Common myeloid progenitor, CD34-positive (primary cell): ENCODE measurements at regions not wholly inside any gene's neighbourhood (a gene's known extent, or its start where the extent isn't known, plus 50 kb on each side); places are given as distances from the start of the nearest gene placed in this dataset.
A peak's percentile ranks its signal among the peaks of the same experiment; 100 is the strongest.
"Not testable (repeated sequence)": the region's sequence is repeated elsewhere in the genome, so short reads cannot be mapped to it uniquely, and the experiment has no call there.

Experiments used
- CTCF ChIA-PET: fragments of 350-600 bp; sonication (Branson Sonifier 250); formaldehyde crosslinking; loops from one replicate; lab custom pipeline; 2021; ENCODE audit warnings: antibody characterized with exemption; lab: Charles Lee
- POLR2A ChIA-PET: fragments of 350-600 bp; sonication (Branson Sonifier 250); formaldehyde crosslinking; loops from one replicate; lab custom pipeline; 2021; ENCODE audit warnings: antibody characterized with exemption; lab: Charles Lee
- DNase-seq, 3 donors: peaks; one replicate each; pipeline versions ENCODE4 v3.0.0 to v3.0.0-alpha.2; 2013
- H3K27ac ChIP-seq, 2 experiments: 1 replicate in 1 of 2; 2 replicates in 1 of 2; pipeline ENCODE4 v1.7.0; 2013; ENCODE audit warnings: inconsistent platforms in 2 of 2, low read length in 2 of 2, mild to moderate bottlenecking in 2 of 2, low read depth in 1 of 2, moderate library complexity in 1 of 2; ENCODE audit not compliant: severe bottlenecking in 2 of 2, insufficient read depth in 1 of 2, poor library complexity in 1 of 2
- H3K27me3 ChIP-seq, 5 experiments: replicated peaks in 2 of 5; 1 replicate in 3 of 5; 2 replicates in 2 of 5; pipeline versions ENCODE4 v1.6.1 to v1.7.0; 2013; ENCODE audit warnings: low read length in 4 of 5, mild to moderate bottlenecking in 2 of 5, moderate library complexity in 2 of 5, inconsistent platforms in 1 of 5; ENCODE audit not compliant: insufficient read depth in 5 of 5, control insufficient read depth in 4 of 5
- H3K36me3 ChIP-seq, 4 experiments: 1 replicate in 2 of 4; 2 replicates in 2 of 4; pipeline versions ENCODE4 v1.6.1 to v1.7.0; 2013; ENCODE audit warnings: low read length in 3 of 4, control low read depth in 1 of 4, mild to moderate bottlenecking in 1 of 4; ENCODE audit not compliant: control insufficient read depth in 4 of 4, insufficient read depth in 4 of 4
- H3K4me1 ChIP-seq, 4 experiments: 1 replicate in 3 of 4; 2 replicates in 1 of 4; pipeline versions ENCODE4 v1.6.1 to v1.7.1; 2013; ENCODE audit warnings: low read length in 3 of 4, mild to moderate bottlenecking in 3 of 4, control low read depth in 1 of 4, inconsistent platforms in 1 of 4, moderate library complexity in 1 of 4; ENCODE audit not compliant: control insufficient read depth in 4 of 4, insufficient read depth in 4 of 4; ENCODE audit errors: control extremely low read depth in 1 of 4
- H3K4me3 ChIP-seq, 7 experiments: 1 replicate in 4 of 7; 2 replicates in 3 of 7; pipeline versions ENCODE4 v1.5.1 to v1.7.0; 2013; ENCODE audit warnings: mild to moderate bottlenecking in 7 of 7, low read length in 6 of 7, moderate library complexity in 6 of 7, inconsistent platforms in 2 of 7, low read depth in 2 of 7, control low read depth in 1 of 7; ENCODE audit not compliant: insufficient read depth in 4 of 7, control insufficient read depth in 1 of 7; ENCODE audit errors: extremely low read depth in 1 of 7
- H3K9me3 ChIP-seq, 5 experiments: 1 replicate in 4 of 5; 2 replicates in 1 of 5; pipeline versions ENCODE4 v1.6.1 to v1.7.1; 2013; ENCODE audit warnings: low read length in 4 of 5, mild to moderate bottlenecking in 2 of 5, inconsistent platforms in 1 of 5, low read depth in 1 of 5, moderate library complexity in 1 of 5; ENCODE audit not compliant: control insufficient read depth in 4 of 5, insufficient read depth in 2 of 5; ENCODE audit errors: control extremely low read depth in 1 of 5
- WGBS: methylation state at CpG from one replicate; pipeline ENCODE4 v1.1.5; 2013; ENCODE audit not compliant: insufficient coverage; 5-methylcytosine and 5-hydroxymethylcytosine counted together

DNA sequence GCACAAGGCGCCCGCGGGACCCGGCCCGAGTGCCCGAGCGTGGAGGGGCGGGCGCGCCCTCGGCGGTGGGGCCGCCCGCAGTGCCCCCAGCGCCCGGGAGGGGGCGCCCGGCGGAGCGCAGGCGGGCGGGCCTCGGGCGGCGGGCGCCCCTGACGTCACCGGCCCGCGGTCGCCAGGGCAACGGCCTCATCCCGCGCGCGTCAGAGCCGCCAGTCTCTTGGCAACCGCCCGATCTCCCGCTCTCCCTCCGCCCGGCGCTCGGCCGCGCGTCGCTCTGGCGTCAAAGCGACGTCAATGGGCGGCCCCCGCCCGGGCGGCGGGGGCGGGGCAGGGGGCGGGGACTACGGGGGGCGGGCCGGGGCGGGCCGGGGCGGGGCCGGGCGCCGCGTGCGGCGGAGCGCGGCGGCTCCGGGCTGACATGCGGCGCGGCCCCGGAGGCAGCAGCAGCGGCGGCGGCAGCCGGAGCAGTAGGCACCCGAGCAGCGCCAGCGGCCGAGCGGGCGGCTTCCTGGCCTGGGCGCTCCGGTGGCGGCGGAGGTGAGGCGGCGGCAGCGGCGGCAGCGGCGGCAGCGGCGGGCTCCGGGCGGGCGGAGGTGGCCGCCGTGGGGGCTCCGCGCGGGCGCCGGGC, 4410.6 kb upstream of the TPTE start:
- H3K4me1 ChIP-seq, H3K9me3 ChIP-seq, POLR2A ChIA-PET, H3K36me3 ChIP-seq, H3K4me3 ChIP-seq, H3K27ac ChIP-seq, H3K27me3 ChIP-seq, CTCF ChIA-PET, DNase-seq: not testable (repeated sequence)
- WGBS, result no CpG with 5 or more reads among the region's 110 CpGs

- H3K4me3 ChIP-seq, CTCF ChIA-PET, POLR2A ChIA-PET, H3K9me3 ChIP-seq, H3K27ac ChIP-seq, H3K36me3 ChIP-seq, H3K4me1 ChIP-seq, H3K27me3 ChIP-seq, DNase-seq: not testable (repeated sequence)
- no CpG with 5 or more reads among the region's 46 CpGs for WGBS
These were observed 4410.0 kb upstream of the TPTE start for GRCh38 chr21:6111354-6111753.

GRCh38 chr21:6118336-6118735, 4403.0 kb upstream of the TPTE start:
- CTCF ChIA-PET, POLR2A ChIA-PET, H3K27ac ChIP-seq, H3K36me3 ChIP-seq, H3K9me3 ChIP-seq, H3K4me1 ChIP-seq, DNase-seq, H3K4me3 ChIP-seq, H3K27me3 ChIP-seq: not testable (repeated sequence)
- WGBS, result no CpG with 5 or more reads among the region's 18 CpGs

DNA sequence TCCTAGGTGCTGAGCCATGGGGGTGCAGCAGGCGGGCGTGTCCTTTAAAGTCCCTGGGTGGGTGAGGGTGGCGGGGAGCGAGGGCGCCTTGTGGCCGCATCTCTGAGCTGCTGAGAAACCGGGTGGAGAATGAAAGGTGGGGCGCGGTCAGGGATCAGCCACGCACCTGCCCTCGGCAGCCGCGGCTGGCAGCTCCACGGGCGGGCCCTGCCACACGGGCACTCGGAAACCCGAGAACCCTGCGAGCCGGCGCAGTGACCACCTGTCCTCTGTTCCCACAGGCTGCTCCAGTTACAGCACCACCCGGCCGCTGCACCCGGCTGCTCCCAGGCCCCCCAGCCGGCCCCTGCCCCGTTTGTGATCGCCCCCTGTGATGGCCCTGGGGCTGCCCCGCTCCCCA, 4400.5 kb upstream of the TPTE start:
- H3K4me3 ChIP-seq, H3K27ac ChIP-seq, POLR2A ChIA-PET, DNase-seq, H3K36me3 ChIP-seq, H3K4me1 ChIP-seq, H3K9me3 ChIP-seq, CTCF ChIA-PET, H3K27me3 ChIP-seq: not testable (repeated sequence)
- WGBS, result no CpG with 5 or more reads among the region's 28 CpGs

GRCh38 chr21:6122629-6123028, 4398.8 kb upstream of the TPTE start:
- H3K36me3 ChIP-seq, H3K27ac ChIP-seq, H3K4me3 ChIP-seq, CTCF ChIA-PET, DNase-seq, H3K27me3 ChIP-seq, H3K9me3 ChIP-seq, POLR2A ChIA-PET, H3K4me1 ChIP-seq: not testable (repeated sequence)
- WGBS, result no CpG with 5 or more reads among the region's 13 CpGs

- POLR2A ChIA-PET, H3K27ac ChIP-seq, H3K36me3 ChIP-seq, H3K9me3 ChIP-seq, H3K4me3 ChIP-seq, CTCF ChIA-PET, H3K4me1 ChIP-seq, H3K27me3 ChIP-seq, DNase-seq: not testable (repeated sequence)
- WGBS, result no CpG with 5 or more reads among the region's 6 CpGs
These were observed 4398.2 kb upstream of the TPTE start for GRCh38 chr21:6123224-6123623.

DNA sequence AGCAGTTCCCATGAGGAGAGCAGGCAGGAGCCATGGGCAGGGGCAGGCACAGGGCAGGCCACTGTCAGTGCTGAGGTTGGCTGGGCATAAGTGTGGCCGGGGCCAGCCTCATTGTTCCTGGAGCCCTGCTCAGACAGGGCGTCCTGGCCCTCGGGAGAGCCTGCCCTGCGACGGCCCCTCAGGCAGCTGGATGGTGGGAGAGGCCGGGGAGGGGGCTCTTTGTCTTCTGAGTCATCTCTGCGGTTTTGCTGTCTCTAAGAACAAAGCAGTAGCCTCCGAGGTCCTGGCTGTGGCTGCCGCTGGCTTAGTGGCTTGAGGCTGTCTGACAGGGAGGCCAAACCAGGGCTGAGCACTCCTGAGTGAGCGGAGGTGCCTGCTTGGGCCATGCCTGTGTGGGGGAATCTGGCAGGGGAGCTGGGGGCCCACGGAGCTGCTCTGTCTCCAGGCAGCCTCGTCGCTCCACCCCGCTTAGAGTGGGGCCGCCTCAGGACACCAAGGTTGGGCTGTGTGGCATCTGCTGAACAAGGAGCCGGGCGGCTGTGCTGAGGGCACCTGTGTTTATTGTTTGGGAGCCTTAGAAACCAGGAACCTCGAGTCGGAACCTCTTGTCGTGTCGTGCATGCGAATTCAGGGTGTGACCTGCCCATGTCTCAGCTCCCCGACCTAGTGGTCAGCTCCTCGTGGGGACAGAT, 4395.7 kb upstream of the TPTE start:
- POLR2A ChIA-PET, H3K36me3 ChIP-seq, H3K27me3 ChIP-seq, H3K9me3 ChIP-seq, H3K4me3 ChIP-seq, CTCF ChIA-PET, H3K4me1 ChIP-seq, H3K27ac ChIP-seq: not testable (repeated sequence)
- DNase-seq, result peak in 2 of 3 donors; percentile 0 to 27
- no CpG with 5 or more reads among the region's 24 CpGs for WGBS
